ENCODE measurements at regions not wholly inside any gene's neighbourhood (a gene's known extent, or its start where the extent isn't known, plus 50 kb on each side); places are given as distances from the start of the nearest gene placed in this dataset.

DNA sequence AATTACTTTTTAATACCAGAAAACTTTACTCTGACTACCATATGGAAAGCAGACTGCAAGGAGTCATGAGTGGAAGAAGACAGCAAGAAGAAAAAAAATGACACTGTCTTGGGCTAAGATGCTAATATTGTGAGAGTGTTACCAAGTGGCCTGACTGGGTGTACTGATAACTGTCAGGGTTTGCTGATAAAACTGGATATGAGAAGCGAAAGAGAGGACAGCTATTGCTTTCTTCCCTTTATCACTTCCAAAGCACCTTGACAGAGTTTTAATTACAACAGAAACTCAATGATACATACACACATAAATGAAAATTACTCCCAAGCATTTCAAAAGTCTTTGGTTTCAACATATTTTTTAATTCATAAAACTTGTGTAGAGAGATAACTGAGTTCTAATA, 368.5 kb downstream of the ZEB2 start:
- Histone ChIP-seq H3K27ac (ENCODE audit: low read depth, low read length) (no peak overlapping the region), H3K36me3 (ENCODE audit: insufficient read depth, low read length) (no peaks in the 10 kb centered on the region), H3K4me1 (ENCODE audit: insufficient read depth, low read length) (no peaks in the 10 kb centered on the region), H3K9me3 (ENCODE audit: low read length) (no peaks in the 10 kb centered on the region), H3K27me3 (ENCODE audit: control insufficient read depth in 1 of 2, insufficient read depth in 2 of 2, low read length in 2 of 2) (no peaks in the 10 kb centered on the region), H3K4me3 (ENCODE audit: low read depth in 1 of 2, low read length in 2 of 2) (no peak overlapping the region), H3K9ac (ENCODE audit: low read length) (no peak overlapping the region)

DNA sequence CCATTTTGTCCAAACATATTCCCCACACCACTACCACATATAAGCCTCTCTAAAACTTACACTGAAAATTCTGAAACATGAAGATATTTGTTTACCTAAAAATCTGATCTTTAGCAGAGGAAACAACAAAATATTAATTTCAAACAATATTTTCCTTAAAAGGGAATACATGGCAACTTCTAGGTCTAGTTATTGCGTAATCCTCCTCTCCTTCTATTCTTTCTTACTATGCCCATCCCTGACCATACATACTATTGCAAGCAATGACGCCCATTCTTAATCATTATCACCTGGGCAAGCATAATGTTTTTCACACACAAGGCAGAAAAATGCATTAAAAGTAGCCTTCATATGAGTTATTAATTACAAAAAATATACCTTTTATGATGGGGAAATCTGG, 372.6 kb downstream of the ZEB2 start:
- Histone ChIP-seq H3K36me3 (ENCODE audit: insufficient read depth, low read length) (no peaks in the 10 kb centered on the region), H3K4me1 (ENCODE audit: insufficient read depth, low read length) (no peaks in the 10 kb centered on the region), H3K27me3 (ENCODE audit: control insufficient read depth in 1 of 2, insufficient read depth in 2 of 2, low read length in 2 of 2) (no peaks in the 10 kb centered on the region), H3K9ac (ENCODE audit: low read length) (no peak overlapping the region), H3K27ac (ENCODE audit: low read depth, low read length) (no peak overlapping the region), H3K4me3 (ENCODE audit: low read depth in 1 of 2, low read length in 2 of 2) (no peak overlapping the region), H3K9me3 (ENCODE audit: low read length) (no peaks in the 10 kb centered on the region)

DNA sequence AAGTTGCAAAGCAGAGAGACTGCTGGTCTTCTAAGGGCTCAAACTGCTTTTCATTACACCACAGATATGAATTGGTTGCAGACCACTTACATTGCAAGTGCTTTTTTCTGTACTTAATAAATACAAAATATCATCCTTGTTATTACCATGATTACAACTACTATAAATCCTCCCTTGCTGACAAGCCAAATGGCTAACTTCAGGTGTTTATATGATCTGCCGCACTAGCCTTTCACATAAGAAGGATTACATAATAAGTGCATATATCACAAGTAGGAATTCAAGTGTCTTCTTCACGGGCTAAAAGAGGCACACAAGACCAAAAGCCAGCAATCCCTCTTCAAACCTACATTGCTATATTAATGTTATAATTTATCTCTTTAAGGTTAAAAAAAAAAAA, 373.0 kb downstream of the ZEB2 start:
- no peaks in the 10 kb centered on the region for H3K27me3 ChIP-seq (ENCODE audit: control insufficient read depth in 1 of 2, insufficient read depth in 2 of 2, low read length in 2 of 2)
- no peaks in the 10 kb centered on the region for H3K36me3 ChIP-seq (ENCODE audit: insufficient read depth, low read length)
- no peak overlapping the region for H3K4me3 ChIP-seq (ENCODE audit: low read depth in 1 of 2, low read length in 2 of 2)
- H3K27ac ChIP-seq (ENCODE audit: low read depth, low read length): no peak overlapping the region
- H3K9me3 ChIP-seq (ENCODE audit: low read length): no peaks in the 10 kb centered on the region
- H3K4me1 ChIP-seq (ENCODE audit: insufficient read depth, low read length): no peaks in the 10 kb centered on the region
- no peak overlapping the region for H3K9ac ChIP-seq (ENCODE audit: low read length)

DNA sequence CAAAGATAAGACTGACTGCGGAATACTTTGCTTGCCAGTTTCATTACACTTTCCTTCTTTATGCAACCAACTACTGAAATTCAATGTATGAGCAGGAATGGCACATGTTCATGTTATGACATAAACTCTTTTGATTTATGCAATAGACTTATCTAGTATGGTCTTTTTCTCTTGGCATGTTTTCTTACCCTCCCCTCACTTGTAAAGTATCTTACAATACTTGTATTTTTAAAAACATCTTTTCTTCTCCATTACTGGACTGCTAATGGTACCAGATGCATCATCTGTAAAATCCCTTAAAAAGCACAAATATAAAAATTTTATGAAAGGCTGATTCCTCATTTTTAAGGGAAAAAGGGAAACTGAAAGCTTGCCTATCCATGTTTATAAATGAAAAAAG, 373.8 kb downstream of the ZEB2 start:
- Histone ChIP-seq H3K27me3 (ENCODE audit: control insufficient read depth in 1 of 2, insufficient read depth in 2 of 2, low read length in 2 of 2) (no peaks in the 10 kb centered on the region), H3K9me3 (ENCODE audit: low read length) (no peaks in the 10 kb centered on the region), H3K4me1 (ENCODE audit: insufficient read depth, low read length) (no peaks in the 10 kb centered on the region), H3K36me3 (ENCODE audit: insufficient read depth, low read length) (no peaks in the 10 kb centered on the region), H3K27ac (ENCODE audit: low read depth, low read length) (no peak overlapping the region), H3K9ac (ENCODE audit: low read length) (no peak overlapping the region), H3K4me3 (ENCODE audit: low read depth in 1 of 2, low read length in 2 of 2) (no peak overlapping the region)

DNA sequence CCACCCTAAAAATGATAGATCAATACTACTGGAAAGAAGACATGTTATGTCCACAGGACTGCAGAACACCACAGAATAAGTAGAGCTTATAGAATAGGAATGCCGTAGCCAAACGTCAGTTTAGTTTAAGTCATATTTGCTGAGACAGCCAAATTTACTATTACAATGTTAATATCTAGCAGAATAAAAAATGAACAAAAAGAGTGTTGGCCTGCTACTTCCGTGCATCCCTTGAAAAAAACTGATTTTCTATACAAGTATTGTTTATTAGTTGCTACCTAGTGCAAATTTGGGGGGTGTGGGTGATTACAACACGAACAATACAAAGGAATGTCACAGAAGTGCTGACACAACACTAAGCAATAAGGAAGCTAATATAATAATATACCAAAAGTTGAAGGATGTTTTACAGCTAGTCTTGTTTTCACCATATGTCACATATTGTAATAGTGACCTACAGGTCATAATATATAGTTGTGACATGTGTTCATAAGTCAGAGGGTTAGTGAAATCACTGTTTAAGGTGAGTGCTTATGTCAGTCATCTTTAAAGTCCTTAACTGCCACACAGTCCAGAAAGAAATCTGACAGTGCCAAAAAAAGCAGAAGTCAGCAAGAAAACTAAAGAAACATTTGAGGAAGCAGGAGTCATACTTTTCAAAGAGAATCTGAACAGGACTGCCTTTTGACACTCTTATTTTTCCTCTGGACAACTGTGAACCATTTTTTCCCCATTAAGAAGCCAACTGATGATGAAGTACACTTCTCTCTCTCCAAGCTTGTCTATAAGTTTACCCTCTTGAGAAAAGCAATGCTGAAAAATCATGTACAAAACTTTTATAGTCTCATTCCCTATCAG, 376.4 kb downstream of the ZEB2 start:
- no peak overlapping the region for H3K27ac ChIP-seq (ENCODE audit: low read depth, low read length)
- no peak overlapping the region for H3K4me3 ChIP-seq (ENCODE audit: low read depth in 1 of 2, low read length in 2 of 2)

DNA sequence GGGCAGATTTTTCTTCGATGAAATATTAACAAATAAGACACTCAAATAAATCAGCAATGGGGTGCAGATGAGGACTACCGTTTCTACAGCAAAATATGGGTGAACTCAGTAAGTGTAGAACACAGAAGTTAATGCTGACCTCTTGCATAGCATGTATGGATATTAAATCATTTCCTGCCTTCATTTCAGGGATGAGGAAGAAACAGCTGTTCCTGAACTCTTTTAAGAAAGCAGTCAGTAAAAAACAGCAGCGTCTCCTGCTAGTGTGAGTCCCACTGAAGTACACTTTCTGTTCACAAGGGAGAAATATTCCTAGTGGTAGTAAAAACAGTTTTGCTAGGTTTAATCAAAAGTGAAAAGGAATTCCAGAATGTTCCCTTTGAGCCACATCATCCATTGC, 379.0 kb downstream of the ZEB2 start:
- H3K27me3 ChIP-seq (ENCODE audit: control insufficient read depth in 1 of 2, insufficient read depth in 2 of 2, low read length in 2 of 2): no peaks in the 10 kb centered on the region
- no peak overlapping the region for H3K9ac ChIP-seq (ENCODE audit: low read length)
- no peaks in the 10 kb centered on the region for H3K4me1 ChIP-seq (ENCODE audit: insufficient read depth, low read length)
- H3K4me3 ChIP-seq (ENCODE audit: low read depth in 1 of 2, low read length in 2 of 2): no peak overlapping the region
- H3K27ac ChIP-seq (ENCODE audit: low read depth, low read length): no peak overlapping the region
- no peaks in the 10 kb centered on the region for H3K36me3 ChIP-seq (ENCODE audit: insufficient read depth, low read length)
- no peaks in the 10 kb centered on the region for H3K9me3 ChIP-seq (ENCODE audit: low read length)

More for the DNA sequence above, 376.4 kb downstream of the ZEB2 start:
- Histone ChIP-seq H3K27me3 (ENCODE audit: control insufficient read depth in 1 of 2, insufficient read depth in 2 of 2, low read length in 2 of 2) (no peaks in the 10 kb centered on the region), H3K36me3 (ENCODE audit: insufficient read depth, low read length) (no peaks in the 10 kb centered on the region), H3K9me3 (ENCODE audit: low read length) (no peaks in the 10 kb centered on the region), H3K4me1 (ENCODE audit: insufficient read depth, low read length) (no peaks in the 10 kb centered on the region), H3K9ac (ENCODE audit: low read length) (no peak overlapping the region)

DNA sequence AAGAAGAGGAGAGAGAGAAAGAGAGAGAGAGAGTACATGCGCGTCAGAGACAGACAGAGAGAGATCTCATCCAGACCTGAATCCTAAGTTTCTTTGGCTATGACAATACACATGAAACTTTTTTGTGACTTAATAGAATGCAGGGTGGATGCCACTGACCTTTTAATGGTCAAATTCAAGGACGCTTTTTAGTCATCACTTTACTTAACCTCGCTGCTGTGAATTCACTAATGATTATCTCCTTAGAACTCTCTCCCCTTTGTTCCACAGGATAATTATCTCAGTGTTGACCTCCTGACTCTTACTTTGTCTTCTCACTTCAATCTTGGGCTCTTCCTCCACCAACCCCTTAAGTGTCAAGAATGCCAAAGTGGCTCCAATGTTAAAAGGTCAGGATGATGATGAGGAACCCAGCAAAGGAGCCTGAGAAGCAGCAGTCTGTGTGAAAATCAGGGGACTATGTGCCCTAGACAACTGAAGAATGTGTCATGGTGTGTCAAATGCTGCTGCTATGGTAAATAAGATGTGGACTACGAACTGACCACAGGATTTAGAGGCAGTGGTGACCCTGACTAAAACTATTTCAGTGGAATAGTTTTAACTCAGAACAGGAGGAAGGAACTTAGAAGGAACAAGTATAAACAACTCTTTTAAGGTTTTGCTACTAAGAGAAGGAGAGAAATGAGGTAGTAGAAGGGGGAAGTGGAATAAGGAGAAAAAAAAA, 382.1 kb downstream of the ZEB2 start:
- H3K27ac ChIP-seq (ENCODE audit: low read depth, low read length): no peak overlapping the region
- no peaks in the 10 kb centered on the region for H3K9me3 ChIP-seq (ENCODE audit: low read length)
- no peak overlapping the region for H3K9ac ChIP-seq (ENCODE audit: low read length)
- no peak overlapping the region for H3K4me3 ChIP-seq (ENCODE audit: low read depth in 1 of 2, low read length in 2 of 2)
- no peaks in the 10 kb centered on the region for H3K36me3 ChIP-seq (ENCODE audit: insufficient read depth, low read length)
- H3K27me3 ChIP-seq (ENCODE audit: control insufficient read depth in 1 of 2, insufficient read depth in 2 of 2, low read length in 2 of 2): no peaks in the 10 kb centered on the region
- no peaks in the 10 kb centered on the region for H3K4me1 ChIP-seq (ENCODE audit: insufficient read depth, low read length)

DNA sequence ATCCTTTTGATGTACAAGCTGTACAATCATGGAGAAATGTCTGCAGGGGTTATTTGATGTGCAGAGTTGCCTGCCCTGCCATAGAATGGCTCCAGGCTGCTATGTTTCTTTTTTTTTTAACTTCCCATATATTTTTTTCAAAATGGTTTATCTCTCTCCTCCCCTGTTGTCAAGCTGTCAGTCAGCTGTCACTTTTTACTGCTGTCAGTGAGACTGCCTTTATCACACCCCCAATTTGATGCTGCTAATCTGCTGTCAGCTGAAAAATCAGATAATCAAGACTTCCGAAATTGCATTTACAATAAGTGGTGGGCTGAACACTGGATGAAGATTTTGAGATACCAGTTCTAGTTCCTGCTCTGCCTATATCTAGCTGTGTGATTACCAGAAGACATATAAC, 382.6 kb downstream of the ZEB2 start:
- Histone ChIP-seq H3K36me3 (ENCODE audit: insufficient read depth, low read length) (no peaks in the 10 kb centered on the region), H3K9me3 (ENCODE audit: low read length) (no peaks in the 10 kb centered on the region), H3K9ac (ENCODE audit: low read length) (no peak overlapping the region), H3K27ac (ENCODE audit: low read depth, low read length) (no peak overlapping the region), H3K27me3 (ENCODE audit: control insufficient read depth in 1 of 2, insufficient read depth in 2 of 2, low read length in 2 of 2) (no peaks in the 10 kb centered on the region), H3K4me3 (ENCODE audit: low read depth in 1 of 2, low read length in 2 of 2) (no peak overlapping the region), H3K4me1 (ENCODE audit: insufficient read depth, low read length) (no peaks in the 10 kb centered on the region)

DNA sequence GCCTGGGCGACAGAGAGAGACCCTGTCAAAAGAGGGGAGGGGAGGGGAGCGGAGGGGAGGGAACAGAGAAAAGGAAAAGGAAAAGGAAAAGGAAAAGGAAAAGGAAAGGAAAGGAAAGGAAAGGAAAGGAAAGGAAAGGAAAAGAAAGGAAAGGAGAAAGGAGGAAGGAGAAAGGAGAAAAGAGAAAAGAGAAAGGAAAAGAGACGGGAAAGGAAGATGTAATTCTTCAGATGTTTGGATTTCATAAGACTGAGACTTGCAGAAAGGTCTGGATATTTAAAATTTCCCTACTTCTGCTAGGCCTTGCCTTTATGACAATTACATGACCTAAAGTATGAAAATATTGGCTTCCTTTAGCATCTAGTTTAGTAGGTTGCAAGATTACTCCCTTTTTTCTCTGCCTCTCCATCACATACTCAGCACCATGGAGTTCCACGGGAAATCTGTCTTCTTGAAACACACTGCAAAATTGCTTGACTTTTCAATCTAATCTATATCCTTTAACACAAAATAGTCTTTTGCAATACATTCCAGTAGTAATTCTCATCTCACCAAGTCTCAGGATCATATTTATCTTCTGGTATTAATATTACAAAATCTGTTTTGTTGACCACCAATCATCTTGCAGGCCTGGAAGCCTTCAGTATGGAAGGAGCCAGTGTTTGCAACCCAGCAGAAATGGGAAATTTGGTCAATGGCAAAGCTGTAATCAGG, 383.5 kb downstream of the ZEB2 start:
- Histone ChIP-seq H3K27me3 (ENCODE audit: control insufficient read depth in 1 of 2, insufficient read depth in 2 of 2, low read length in 2 of 2) (no peaks in the 10 kb centered on the region), H3K36me3 (ENCODE audit: insufficient read depth, low read length) (no peaks in the 10 kb centered on the region), H3K9me3 (ENCODE audit: low read length) (no peaks in the 10 kb centered on the region), H3K27ac (ENCODE audit: low read depth, low read length) (no peak overlapping the region), H3K4me1 (ENCODE audit: insufficient read depth, low read length) (no peaks in the 10 kb centered on the region), H3K9ac (ENCODE audit: low read length) (no peak overlapping the region), H3K4me3 (ENCODE audit: low read depth in 1 of 2, low read length in 2 of 2) (no peak overlapping the region)

DNA sequence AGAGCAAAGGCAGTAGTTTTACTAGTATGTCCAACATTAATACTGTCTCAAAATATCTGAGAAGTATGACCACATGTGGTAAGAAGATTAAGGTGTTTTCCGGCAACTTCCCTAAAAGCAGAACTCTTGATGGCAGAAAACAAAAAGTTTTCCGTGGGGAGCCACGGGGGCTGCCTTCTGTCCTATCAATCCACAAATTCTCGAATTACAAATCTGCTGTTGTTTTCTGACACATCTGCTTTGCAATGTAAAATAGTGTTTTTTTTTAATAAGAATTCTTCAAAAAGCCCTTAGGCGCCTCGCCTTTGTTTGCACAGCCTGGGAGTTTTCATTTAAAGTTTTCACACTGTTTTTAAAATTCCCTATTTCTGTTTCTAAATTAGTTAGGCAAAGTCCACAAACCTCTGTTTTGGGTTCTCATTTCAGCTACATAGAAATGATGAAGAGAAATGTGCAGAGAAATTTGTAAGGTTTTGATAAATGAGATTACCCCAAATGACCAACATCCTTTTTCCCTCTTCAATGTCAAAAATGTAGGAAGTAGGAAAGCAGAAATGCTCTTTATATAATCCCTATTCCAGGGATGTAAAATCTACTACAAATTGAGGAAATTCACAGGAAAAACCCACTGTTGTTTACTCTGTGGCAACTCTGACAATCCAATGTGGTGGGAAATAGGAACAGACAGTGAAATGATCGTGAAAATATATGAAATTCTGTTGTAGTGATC, 385.8 kb downstream of the ZEB2 start:
- H3K4me3 ChIP-seq (ENCODE audit: low read depth in 1 of 2, low read length in 2 of 2): no peak overlapping the region
- H3K27ac ChIP-seq (ENCODE audit: low read depth, low read length): no peak overlapping the region
- H3K4me1 ChIP-seq (ENCODE audit: insufficient read depth, low read length): no peaks in the 10 kb centered on the region
- H3K9me3 ChIP-seq (ENCODE audit: low read length): no peaks in the 10 kb centered on the region
- no peaks in the 10 kb centered on the region for H3K36me3 ChIP-seq (ENCODE audit: insufficient read depth, low read length)
- H3K9ac ChIP-seq (ENCODE audit: low read length): no peak overlapping the region
- no peaks in the 10 kb centered on the region for H3K27me3 ChIP-seq (ENCODE audit: control insufficient read depth in 1 of 2, insufficient read depth in 2 of 2, low read length in 2 of 2)

DNA sequence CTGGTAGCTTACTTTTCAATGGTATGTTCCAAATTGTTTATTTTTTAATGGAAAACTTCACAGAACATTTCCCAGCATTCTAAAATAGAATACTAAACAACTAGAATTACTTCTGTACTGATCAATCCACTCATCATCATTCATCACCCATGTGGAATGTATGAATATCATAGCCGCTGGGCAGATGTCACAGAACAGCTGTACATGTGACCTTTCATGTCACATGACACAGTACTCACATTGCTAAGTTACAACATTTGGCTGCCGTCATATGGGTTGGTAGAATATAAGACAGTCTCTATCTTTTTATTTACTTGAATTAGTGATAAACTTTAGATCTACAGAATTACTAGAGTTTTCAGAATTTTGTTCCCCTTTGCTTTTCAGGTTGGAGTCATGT, 387.6 kb downstream of the ZEB2 start:
- Histone ChIP-seq H3K27ac (ENCODE audit: low read depth, low read length) (no peak overlapping the region), H3K9me3 (ENCODE audit: low read length) (no peaks in the 10 kb centered on the region), H3K36me3 (ENCODE audit: insufficient read depth, low read length) (no peaks in the 10 kb centered on the region), H3K27me3 (ENCODE audit: control insufficient read depth in 1 of 2, insufficient read depth in 2 of 2, low read length in 2 of 2) (no peaks in the 10 kb centered on the region), H3K4me3 (ENCODE audit: low read depth in 1 of 2, low read length in 2 of 2) (no peak overlapping the region), H3K4me1 (ENCODE audit: insufficient read depth, low read length) (no peaks in the 10 kb centered on the region), H3K9ac (ENCODE audit: low read length) (no peak overlapping the region)

Measured in muscle layer of colon (tissue), 2 donors.